Astrocyte of the cerebellum (primary cell): ENCODE measurements at regions not wholly inside any gene's neighbourhood (a gene's known extent, or its start where the extent isn't known, plus 50 kb on each side); places are given as distances from the start of the nearest gene placed in this dataset.

Source experiments
- DNase-seq: peaks from one replicate; pipeline ENCODE4 v3.0.0-alpha.2; 2011; ENCODE audit warnings: low read depth
- H3K4me3 ChIP-seq: 2 replicates; pipeline ENCODE4 v1.5.1; 2011; ENCODE audit warnings: mild to moderate bottlenecking, low read depth, low read length, moderate library complexity
- in situ Hi-C: cut with HindIII; loops from 2 replicates; pipeline ENCODE4 v1.10.0; 2017; ENCODE audit warnings: low sequenced_read_pairs
- TF ChIP-seq, protein P1 (sequence below): IDR thresholded peaks from 2 replicates; pipeline ENCODE4 v1.5.1; 2012; ENCODE audit warnings: low read length, low read depth, moderate library complexity, mild to moderate bottlenecking; ENCODE audit errors: missing control alignments

DNA sequence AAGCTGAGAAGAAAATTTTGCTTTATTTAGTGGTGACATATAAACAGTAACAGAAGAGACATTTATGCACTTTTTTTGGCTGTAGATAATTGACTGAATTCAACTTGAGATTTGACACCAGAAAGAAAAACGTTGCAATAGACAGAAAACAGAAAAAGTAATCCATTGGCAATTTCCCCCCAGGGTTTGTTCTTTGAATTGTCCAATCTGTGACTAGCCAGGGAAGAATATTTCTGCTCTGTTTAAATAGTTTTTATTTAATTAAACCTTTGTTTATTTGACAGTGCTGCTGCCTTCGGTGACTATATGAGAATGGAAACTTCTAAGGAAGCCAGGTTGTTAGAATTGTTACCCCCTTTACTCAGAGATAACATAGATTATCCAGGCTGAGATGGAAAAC lies 210.6 kb downstream of the DEPDC1B start:
- H3K4me3 ChIP-seq, result no peak overlapping the region
- TF ChIP-seq, protein P1, sequence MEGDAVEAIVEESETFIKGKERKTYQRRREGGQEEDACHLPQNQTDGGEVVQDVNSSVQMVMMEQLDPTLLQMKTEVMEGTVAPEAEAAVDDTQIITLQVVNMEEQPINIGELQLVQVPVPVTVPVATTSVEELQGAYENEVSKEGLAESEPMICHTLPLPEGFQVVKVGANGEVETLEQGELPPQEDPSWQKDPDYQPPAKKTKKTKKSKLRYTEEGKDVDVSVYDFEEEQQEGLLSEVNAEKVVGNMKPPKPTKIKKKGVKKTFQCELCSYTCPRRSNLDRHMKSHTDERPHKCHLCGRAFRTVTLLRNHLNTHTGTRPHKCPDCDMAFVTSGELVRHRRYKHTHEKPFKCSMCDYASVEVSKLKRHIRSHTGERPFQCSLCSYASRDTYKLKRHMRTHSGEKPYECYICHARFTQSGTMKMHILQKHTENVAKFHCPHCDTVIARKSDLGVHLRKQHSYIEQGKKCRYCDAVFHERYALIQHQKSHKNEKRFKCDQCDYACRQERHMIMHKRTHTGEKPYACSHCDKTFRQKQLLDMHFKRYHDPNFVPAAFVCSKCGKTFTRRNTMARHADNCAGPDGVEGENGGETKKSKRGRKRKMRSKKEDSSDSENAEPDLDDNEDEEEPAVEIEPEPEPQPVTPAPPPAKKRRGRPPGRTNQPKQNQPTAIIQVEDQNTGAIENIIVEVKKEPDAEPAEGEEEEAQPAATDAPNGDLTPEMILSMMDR, result no peak
- no peak for DNase-seq
- in situ Hi-C loops, result no loop called here

DNA sequence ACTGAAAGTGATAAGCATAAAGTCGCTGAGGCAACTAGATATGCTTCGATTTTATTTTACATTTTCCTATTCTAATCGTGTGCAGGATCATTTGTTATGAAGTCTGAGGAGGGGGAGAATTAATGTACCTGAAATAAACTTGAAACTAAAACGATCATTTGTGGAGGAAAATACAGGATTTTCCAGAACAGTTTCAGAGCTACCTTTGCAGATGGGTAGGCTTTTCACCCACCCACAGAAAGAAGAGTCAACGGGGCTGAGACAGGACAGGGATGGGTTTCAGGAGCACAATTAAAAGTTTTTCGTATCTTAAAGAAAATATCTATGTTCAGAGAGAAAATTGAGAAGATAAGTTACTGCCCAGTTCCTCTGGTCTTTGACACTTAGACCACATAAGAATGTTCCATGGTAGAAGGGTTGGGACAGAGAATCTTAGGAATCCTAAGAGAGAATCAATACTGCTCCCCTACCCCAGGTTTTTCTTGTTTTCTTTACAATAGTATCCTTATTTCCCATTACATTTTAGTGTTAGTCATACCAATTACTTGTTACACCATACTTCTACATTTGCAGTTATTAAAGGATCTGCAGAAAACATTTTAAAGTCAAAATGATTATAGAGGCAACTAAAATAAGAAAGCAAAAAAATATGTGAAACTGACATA lies 211.4 kb downstream of the DEPDC1B start:
- DNase-seq, result no peak
- no peak overlapping the region for H3K4me3 ChIP-seq
- in situ Hi-C loops, result no loop called here
- TF ChIP-seq, protein P1, result no peak

- H3K4me3 ChIP-seq, result no peak overlapping the region
- in situ Hi-C loops, result no loop called here
- TF ChIP-seq, protein P1, result no peak
- no peak for DNase-seq
Observed at GRCh38 chr5:60487885-60488442, 212.0 kb downstream of the DEPDC1B start.

DNA sequence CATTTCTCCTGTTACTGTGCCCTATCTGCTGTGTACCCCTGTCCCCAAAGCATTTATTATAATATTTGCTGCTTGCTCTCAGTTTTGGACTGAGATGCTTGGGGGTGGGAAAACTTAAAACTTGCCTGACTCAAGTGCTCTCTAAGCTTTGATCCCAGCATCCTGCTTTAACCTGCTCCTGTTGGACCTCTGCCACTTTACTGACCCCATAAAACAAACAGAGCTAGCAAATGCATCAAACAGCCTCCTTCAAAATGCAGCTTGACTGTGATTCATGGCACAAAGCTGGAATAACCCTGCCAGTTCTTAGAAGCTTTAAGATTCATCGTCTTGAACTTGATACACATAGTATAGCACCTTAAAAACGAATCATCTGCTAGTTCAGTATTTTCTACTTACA lies 212.5 kb downstream of the DEPDC1B start:
- in situ Hi-C loops, result no loop called here
- DNase-seq, result no peak
- TF ChIP-seq, protein P1, result no peak
- H3K4me3 ChIP-seq, result no peak overlapping the region

DNA sequence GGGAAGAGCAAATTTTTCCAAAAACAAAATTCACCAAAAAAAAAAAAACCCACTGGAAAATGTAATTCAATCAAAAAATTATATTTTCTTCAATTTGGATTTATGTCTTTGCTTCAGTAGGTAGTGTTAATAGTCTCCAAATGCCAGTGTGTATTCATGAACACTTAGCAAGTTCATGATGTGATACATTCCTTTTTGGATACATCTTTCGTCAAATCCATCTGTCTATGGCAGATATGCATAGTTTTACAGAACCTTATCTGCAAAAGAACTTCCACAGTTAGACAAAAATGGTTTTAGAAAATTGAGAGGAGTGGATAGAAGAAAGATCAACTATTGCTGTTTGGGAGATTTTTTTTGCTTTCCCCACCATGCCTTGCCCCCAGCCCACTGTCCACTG lies 214.6 kb downstream of the DEPDC1B start:
- in situ Hi-C loops, result no loop called here
- no peak overlapping the region for H3K4me3 ChIP-seq
- DNase-seq, result no peak

DNA sequence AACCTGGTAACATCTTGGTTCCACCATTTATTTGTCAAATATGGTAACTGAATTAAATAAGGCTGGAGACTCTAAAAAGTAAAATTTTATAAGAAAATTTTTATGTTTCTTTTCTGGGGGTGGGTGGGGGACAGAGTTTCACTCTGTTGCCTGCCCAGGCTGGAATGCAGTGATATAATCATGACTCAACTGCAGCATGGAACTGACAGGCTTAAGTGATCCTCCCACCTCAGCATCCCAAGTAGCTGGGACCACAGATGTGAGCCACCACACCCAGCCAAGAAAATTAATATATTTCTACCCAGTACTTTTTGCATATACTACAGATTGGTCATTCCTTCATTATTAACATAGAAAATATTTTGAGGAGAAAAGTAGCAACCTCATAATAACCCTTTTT lies 216.9 kb downstream of the DEPDC1B start:
- no peak overlapping the region for H3K4me3 ChIP-seq
- DNase-seq, result no peak
- in situ Hi-C loops, result no loop called here
- TF ChIP-seq, protein P1, result no peak

More for the DNA sequence above, 214.6 kb downstream of the DEPDC1B start:
- TF ChIP-seq, protein P1, result no peak

DNA sequence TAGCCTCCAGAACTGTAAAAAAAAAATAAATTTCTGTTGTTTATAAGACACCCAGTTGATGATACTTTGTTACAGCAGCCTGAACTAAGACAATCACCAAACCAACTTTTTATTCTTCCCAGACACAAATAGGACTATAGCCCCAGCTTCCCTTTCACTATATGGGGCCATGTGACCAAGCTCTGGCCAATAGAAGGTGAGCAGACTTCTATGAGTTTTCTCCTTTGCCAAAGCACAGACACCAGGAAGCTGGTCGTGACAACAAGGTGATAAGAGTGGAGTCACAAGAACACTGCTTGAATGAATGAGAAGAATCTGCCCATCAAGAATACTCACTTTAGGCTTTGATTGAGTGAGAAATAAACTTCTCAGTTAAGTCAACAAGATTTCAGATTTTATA lies 217.7 kb downstream of the DEPDC1B start:
- DNase-seq, result no peak
- H3K4me3 ChIP-seq, result no peak overlapping the region
- in situ Hi-C loops, result no loop called here
- TF ChIP-seq, protein P1, result no peak
